Right ventricle myocardium superior (tissue), 1 donor: ENCODE measurements at regions not wholly inside any gene's neighbourhood (a gene's known extent, or its start where the extent isn't known, plus 50 kb on each side); places are given as distances from the start of the nearest gene placed in this dataset.
A peak's percentile ranks its signal among the peaks of the same experiment; 100 is the strongest.

ENCODE experiments used
- ATAC-seq: fragments of 200-7000 bp; cut with Tn5 transposase; one replicate; pipeline ENCODE4 v1.9.1; 2020; ENCODE audit warnings: mild to moderate bottlenecking; ENCODE audit not compliant: poor library complexity
- DNase-seq: peaks from one replicate; pipeline ENCODE4 v3.0.0-alpha.2; 2020
- intact Hi-C: fragments of 100-400 bp; cut with DNase I; formaldehyde crosslinking; loops from one replicate; pipeline ENCODE4 v1.11.2; 2022
- donor health status: DM: no; HTN: yes; CAD: no; lungs with severe emphysema.

GRCh38 chr1:14504517-14504916, 94.0 kb upstream of the KAZN start:
- DNase-seq (no peak), ATAC-seq (no peak)
- intact Hi-C loops, result no loop called here

DNA sequence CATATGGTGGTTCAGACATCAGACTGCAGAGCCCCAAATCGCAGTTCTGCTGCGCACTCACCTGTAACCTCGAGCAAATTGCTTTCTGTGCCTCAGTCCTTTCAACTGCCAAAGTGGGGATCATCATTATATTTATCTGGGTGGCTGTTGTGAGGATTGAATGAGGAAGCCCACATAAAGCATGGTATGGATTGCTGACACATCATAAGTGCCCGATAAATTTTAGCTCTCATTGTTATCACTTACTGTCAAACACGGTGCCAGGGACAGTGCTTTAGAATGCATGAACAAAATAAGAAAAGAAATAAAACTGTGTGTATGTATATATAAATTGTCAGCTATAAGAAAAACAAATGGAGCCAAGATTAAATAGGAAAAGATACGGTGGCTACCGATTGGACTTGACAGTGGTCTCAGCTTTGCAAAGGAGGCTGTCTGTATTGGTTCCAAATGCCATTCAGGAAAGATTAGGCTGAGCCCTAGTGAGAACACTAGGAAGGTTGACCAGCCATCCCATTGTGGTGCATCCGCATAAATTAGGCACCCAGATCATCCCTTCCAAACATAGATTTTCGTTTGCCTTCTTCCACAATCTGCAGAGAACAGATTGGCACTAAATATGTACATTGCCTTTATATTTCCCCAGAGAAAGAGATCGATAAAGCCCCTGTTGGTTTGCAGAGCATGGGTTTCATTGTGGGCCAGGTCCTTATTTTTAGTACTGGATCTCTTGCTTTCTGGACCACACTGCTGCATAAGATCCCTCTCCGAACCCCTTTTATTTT, 91.8 kb upstream of the KAZN start:
- DNase-seq, result no peak
- ATAC-seq, result no peak
- intact Hi-C loops, result no loop called here

DNA sequence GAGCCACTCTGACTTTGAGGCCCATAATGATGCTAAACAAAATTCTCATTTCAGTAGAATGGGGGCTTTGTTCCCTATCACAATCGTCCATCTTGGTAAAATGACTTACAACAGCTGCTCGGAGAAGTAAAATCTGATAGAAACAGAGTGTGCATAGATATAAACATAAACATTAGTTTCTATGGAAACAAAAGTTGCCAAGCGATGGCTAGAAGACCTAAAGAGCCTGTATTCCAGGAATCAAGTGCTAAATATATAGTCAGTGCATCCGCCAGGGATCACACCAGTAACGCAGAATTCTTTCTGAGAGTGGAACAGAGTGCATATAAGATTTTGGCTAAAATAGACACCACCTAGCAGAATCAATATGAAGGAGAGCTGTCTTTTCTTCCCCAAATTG, 91.2 kb upstream of the KAZN start:
- DNase-seq, result no peak
- no peak for ATAC-seq

GRCh38 chr1:14508613-14509012, 89.9 kb upstream of the KAZN start:
- DNase-seq, result no peak
- no peak for ATAC-seq
- intact Hi-C loops, result no loop called here

More for the DNA sequence above, 91.2 kb upstream of the KAZN start:
- intact Hi-C loops, result no loop called here

- intact Hi-C loops, result no loop called here
- no peak for ATAC-seq
These were observed 87.3 kb upstream of the KAZN start for GRCh38 chr1:14511166-14511680.

GRCh38 chr1:14511796-14512585, 86.5 kb upstream of the KAZN start:
- DNase-seq (no peak), ATAC-seq (no peak)
- intact Hi-C loops, result no loop called here

More at GRCh38 chr1:14511166-14511680, 87.3 kb upstream of the KAZN start:
- DNase-seq, result no peak

GRCh38 chr1:14513111-14513510, 85.4 kb upstream of the KAZN start:
- intact Hi-C loops, result no loop called here
- ATAC-seq (peak; percentile 49), DNase-seq (no peak)

GRCh38 chr1:14514739-14515138, 83.7 kb upstream of the KAZN start:
- ATAC-seq (no peak), DNase-seq (no peak)
- intact Hi-C loops, result no loop called here

- peak; percentile 55 for ATAC-seq
- DNase-seq, result no peak
- intact Hi-C loops, result no loop called here
These were observed 81.3 kb upstream of the KAZN start for GRCh38 chr1:14516974-14517840.

DNA sequence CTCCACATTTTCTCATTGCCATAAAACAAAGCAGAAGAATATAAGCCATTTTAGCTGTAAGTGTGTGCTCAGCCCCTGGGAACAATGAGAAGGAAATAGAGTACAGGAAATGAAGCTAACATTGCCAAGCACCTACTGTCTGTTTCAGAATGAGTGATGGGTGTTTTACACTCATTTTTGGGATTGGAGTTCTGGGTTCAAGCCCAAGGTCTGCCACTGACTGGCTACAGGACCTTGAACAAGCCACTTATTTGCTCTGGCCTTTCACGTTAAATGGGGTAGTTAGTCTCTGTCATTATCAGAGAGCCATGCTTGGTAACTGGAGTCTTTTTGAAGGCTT, 80.7 kb upstream of the KAZN start:
- intact Hi-C loops, result no loop called here
- DNase-seq, result no peak
- ATAC-seq, result no peak

- intact Hi-C loops, result no loop called here
- no peak for DNase-seq
- no peak for ATAC-seq
These were observed 78.5 kb upstream of the KAZN start for GRCh38 chr1:14519976-14520375.

GRCh38 chr1:14520514-14521163, 77.8 kb upstream of the KAZN start:
- ATAC-seq (no peak), DNase-seq (no peak)
- intact Hi-C loops, result no loop called here

DNA sequence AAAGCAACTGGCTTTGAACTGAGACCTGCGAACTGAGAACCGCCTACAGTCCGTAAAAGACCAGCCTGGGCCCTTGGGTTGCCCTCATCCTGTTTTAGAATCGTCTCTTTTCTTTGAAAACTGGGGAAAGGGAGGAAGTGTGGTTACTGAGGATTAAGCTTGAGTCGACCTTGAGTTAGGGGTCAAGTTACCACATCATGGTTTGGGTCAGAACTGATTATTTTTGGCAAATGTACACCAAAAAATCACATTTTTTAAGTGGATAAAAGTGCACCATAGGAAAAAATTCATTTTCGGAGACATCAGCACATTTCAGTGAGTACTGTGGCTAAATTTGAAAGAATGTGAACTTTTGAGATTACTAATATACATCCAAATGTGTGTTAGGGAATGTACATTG, 76.9 kb upstream of the KAZN start:
- ATAC-seq (peak; percentile 6), DNase-seq (no peak)
- intact Hi-C loops, result no loop called here

DNA sequence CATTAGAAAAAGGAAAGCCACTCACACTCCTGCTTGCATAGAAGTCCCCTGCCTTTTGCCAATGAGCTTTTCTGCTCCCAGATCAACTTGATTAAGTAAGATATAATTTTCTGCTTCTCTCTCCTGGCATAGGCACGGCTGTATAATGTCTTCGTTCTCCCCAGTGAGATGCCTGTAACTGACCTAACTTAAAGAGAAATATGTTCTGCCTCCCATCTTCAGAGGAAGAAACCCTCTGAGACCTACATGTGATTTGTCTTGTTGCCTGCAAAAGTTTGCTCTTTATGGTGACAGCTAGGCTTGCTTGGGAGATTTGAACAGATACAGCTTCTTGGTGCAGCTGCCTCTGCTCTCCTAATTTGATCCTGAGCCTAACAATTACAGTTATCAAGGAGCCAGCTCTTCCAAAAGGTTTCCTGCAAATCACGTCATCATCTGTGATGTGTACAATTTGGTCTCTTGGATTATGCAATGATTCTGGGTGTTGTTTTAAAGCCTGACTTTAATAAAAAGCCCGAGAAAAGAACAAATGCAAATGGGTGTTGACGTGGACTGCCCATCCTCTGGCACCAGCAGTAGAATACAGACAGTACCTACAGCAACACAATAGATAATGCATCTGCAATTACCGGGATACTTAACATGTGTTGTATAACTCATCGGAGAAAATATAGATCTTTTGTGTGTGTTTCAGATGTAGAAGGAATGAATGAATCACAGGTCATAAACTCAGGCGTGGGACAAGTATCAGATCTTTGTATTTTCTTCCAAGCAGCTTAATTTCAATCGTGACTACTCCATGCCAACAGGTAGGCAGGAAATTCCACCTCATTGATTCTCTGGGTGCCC, 76.2 kb upstream of the KAZN start:
- intact Hi-C loops, result no loop called here
- no peak for DNase-seq
- ATAC-seq, result peak; percentile 86

- intact Hi-C loops, result no loop called here
- DNase-seq (peak; percentile 47), ATAC-seq (peak; percentile 71)
These were observed 75.6 kb upstream of the KAZN start for GRCh38 chr1:14522926-14523241.

DNA sequence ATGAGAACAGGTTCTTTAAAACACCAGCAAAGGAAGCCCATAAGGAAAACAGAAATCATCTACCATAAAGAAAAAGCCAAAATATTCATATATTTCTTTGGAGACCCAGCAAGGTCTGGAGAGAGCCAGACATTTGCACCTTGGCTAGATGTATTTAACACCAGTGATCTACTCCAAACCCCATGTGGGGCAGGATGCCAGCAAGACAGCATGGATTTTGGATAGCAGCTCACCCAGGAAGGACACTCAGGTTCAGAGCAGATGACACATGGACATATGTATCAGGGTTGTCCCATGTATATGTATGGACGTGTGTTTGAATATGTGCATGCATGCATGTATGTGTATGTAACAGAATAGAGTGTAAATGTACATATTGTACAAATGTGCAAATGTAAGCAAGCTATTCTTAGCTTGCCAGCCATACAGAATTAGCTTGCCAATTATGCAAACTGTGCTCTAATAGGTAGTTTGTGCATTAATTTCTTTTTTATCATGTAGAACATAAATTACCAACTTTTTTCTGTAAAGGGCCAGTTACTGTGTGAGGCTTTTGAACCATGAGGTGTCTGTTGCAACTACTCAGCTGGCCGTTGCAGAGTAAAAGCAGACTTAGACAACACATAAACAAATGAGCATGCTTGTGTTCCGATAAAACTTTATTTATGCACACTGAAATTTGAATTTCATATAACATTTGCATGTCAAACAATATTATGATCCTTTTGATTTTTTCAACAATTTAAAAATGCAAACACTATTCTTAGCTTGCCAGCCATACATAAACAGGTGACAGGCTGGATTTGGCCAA, 73.5 kb upstream of the KAZN start:
- intact Hi-C loops, result no loop called here
- DNase-seq, result no peak

DNA sequence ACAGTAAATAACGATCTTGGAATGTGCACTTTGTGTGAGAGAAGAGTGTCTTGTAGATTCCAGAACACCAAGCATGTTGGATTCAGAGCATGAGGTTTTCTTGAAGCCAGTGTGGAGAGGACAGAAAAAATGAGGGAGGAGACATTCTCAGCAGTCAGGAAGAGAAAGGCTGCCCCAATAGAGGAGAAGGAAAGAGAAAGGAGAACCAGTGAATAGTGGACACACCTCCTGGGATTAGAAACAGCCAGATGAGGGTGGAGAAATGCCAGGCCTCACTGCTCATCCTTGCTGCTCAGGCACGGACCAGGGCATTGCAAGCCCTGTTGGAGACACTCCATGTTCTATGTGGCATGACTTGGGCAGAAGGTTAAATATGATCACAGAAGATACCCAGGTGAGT, 69.0 kb upstream of the KAZN start:
- DNase-seq, result no peak
- no peak for ATAC-seq
- intact Hi-C loops, result no loop called here

More for the DNA sequence above, 73.5 kb upstream of the KAZN start:
- ATAC-seq, result no peak
